Erythroblast (primary cell): ENCODE measurements at regions not wholly inside any gene's neighbourhood (a gene's known extent, or its start where the extent isn't known, plus 50 kb on each side); places are given as distances from the start of the nearest gene placed in this dataset.

Experiments used
- GATA1 ChIP-seq: IDR thresholded peaks from 2 replicates; pipeline ENCODE4 v1.6.1; 2011; ENCODE audit warnings: low read depth, mild to moderate bottlenecking, control low read depth, low read length, moderate library complexity
- POLR2A ChIP-seq: IDR thresholded peaks from 2 replicates; pipeline ENCODE4 v1.6.1; 2011; ENCODE audit warnings: mild to moderate bottlenecking, low read length

DNA sequence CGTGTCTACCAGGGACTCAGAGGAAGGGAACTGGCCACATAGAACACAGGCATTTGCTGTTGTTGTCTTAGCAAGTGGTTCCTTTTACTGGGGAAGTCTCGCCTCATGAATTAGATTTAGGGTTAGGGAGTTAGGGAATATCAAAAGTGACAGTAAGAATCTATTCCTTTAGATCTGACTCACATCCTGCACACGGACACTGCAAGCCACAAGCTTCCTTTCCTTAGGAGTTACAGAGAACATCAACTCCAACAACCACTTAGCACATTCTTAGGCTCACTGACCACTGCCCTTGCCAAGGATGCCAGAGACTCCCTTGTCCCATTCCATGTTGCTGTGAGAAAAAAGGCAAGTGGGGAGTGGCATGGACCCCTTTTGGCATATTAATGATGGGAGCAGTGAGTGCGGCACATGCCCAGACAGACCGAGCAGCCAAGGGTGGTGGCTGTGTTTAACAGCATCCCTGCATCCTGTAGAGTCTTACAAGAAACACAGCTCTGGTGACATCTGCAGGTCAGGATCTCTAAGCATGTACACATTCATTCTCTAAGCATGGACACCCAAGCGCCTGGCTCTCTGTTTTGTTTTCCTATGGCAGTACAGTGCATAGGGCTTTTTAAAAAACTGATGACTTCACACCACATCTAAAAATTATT is 745.6 kb upstream of the RAB6C start:
- TF ChIP-seq POLR2A (no peak), GATA1 (no peak)
